ENCODE measurements at regions not wholly inside any gene's neighbourhood (a gene's known extent, or its start where the extent isn't known, plus 50 kb on each side); places are given as distances from the start of the nearest gene placed in this dataset.
"Not testable (repeated sequence)": the region's sequence is repeated elsewhere in the genome, so short reads cannot be mapped to it uniquely, and the experiment has no call there.

- no peak for DNase-seq (ENCODE audit: low spot score)
These were observed 440.3 kb downstream of the PLK2 start for GRCh38 chr5:58019614-58020013.

- DNase-seq (ENCODE audit: low spot score), result no peak
These were observed 441.9 kb downstream of the PLK2 start for GRCh38 chr5:58018016-58018415.

GRCh38 chr5:58016877-58017276 is 443.0 kb downstream of the PLK2 start:
- DNase-seq (ENCODE audit: low spot score), result no peak

GRCh38 chr5:58016358-58016757 is 443.5 kb downstream of the PLK2 start:
- DNase-seq (ENCODE audit: low spot score), result no peak

- DNase-seq (ENCODE audit: low spot score), result no peak
These were observed 444.7 kb downstream of the PLK2 start for GRCh38 chr5:58015175-58015574.

- no peak for DNase-seq (ENCODE audit: low spot score)
These were observed 446.2 kb downstream of the PLK2 start for GRCh38 chr5:58013542-58014258.

- DNase-seq (ENCODE audit: low spot score), result no peak
These were observed 447.0 kb downstream of the PLK2 start for GRCh38 chr5:58012801-58013315.

- DNase-seq (ENCODE audit: low spot score), result no peak
These were observed 447.8 kb downstream of the PLK2 start for GRCh38 chr5:58012102-58012501.

- no peak for DNase-seq (ENCODE audit: low spot score)
These were observed 448.6 kb downstream of the PLK2 start for GRCh38 chr5:58011301-58011700.

GRCh38 chr5:58009754-58010153 is 450.1 kb downstream of the PLK2 start:
- DNase-seq (ENCODE audit: low spot score), result no peak

- DNase-seq (ENCODE audit: low spot score), result no peak
These were observed 457.6 kb downstream of the PLK2 start for GRCh38 chr5:58002323-58002722.

GRCh38 chr5:57993866-57994265 is 466.0 kb downstream of the PLK2 start:
- DNase-seq (ENCODE audit: low spot score), result no peak

GRCh38 chr5:57989378-57989777 is 470.5 kb downstream of the PLK2 start:
- no peak for DNase-seq (ENCODE audit: low spot score)

- DNase-seq (ENCODE audit: low spot score), result no peak
These were observed 471.1 kb downstream of the PLK2 start for GRCh38 chr5:57988813-57989212.

- DNase-seq (ENCODE audit: low spot score), result no peak
These were observed 472.3 kb downstream of the PLK2 start for GRCh38 chr5:57987552-57987951.

- DNase-seq (ENCODE audit: low spot score), result no peak
These were observed 473.0 kb downstream of the PLK2 start for GRCh38 chr5:57986761-57987341.

GRCh38 chr5:57983426-57983825 is 476.5 kb downstream of the PLK2 start:
- no peak for DNase-seq (ENCODE audit: low spot score)

- DNase-seq (ENCODE audit: low spot score), result no peak
These were observed 480.2 kb downstream of the PLK2 start for GRCh38 chr5:57979671-57980070.

GRCh38 chr5:57976506-57976905 is 483.4 kb downstream of the PLK2 start:
- DNase-seq (ENCODE audit: low spot score), result no peak

GRCh38 chr5:57972099-57972498 is 487.8 kb downstream of the PLK2 start:
- not testable (repeated sequence) for DNase-seq (ENCODE audit: low spot score)

GRCh38 chr5:57960569-57960968 is 478.0 kb upstream of the ACTBL2 start:
- no peak for DNase-seq (ENCODE audit: low spot score)

GRCh38 chr5:57956636-57957035 is 474.0 kb upstream of the ACTBL2 start:
- DNase-seq (ENCODE audit: low spot score), result no peak

GRCh38 chr5:57955511-57955910 is 472.9 kb upstream of the ACTBL2 start:
- DNase-seq (ENCODE audit: low spot score), result no peak

- DNase-seq (ENCODE audit: low spot score), result no peak
These were observed 471.2 kb upstream of the ACTBL2 start for GRCh38 chr5:57953792-57954191.
